ENCODE measurements at regions not wholly inside any gene's neighbourhood (a gene's known extent, or its start where the extent isn't known, plus 50 kb on each side); places are given as distances from the start of the nearest gene placed in this dataset.
"Not testable (repeated sequence)": the region's sequence is repeated elsewhere in the genome, so short reads cannot be mapped to it uniquely, and the experiment has no call there.

GRCh38 chr1:217039926-217040325 lies 316.7 kb upstream of the ESRRG start:
- DNase-seq (ENCODE audit: low read depth) = no peak

DNA sequence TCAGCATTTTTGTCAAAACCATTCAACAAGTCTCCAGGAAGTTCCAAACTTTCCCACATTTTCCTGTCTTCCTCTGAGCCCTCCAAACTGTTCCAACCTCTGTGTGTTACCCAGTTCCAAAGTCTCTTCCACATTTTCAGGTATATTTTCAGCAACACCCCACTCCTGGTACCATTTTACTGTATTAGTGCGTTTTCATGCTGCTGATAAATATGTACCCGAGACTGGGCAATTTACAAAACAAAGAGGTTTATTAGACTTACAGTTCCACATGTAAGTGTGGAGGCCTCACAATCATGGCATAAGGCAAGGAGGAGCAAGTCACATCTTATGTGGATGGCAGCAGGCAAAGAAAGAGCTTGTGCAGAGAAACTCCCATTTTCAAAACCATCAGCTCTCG lies 315.9 kb upstream of the ESRRG start:
- DNase-seq (ENCODE audit: low read depth) = not testable (repeated sequence)

DNA sequence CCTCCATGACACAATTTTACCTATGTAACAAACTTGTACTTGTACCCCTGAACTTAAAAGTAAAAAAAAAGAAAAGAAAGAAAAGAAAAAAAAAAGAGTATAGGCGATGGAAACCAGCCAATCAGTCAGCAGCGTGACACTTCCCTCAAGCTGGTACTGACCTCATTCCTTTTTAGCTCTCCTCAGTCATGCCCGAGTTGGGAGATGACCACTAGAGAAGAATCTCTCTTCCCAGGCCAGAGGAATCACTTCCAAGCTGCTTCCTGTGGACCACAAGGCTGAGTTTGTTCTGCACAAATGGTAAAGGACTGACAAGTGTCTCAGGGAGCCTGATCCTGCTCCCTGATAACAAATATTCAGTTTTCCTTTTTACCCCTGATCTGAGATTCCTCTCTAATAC lies 313.5 kb upstream of the ESRRG start:
- no peak for DNase-seq (ENCODE audit: low read depth)

GRCh38 chr1:217032715-217033367 lies 309.6 kb upstream of the ESRRG start:
- no peak for DNase-seq (ENCODE audit: low read depth)

DNA sequence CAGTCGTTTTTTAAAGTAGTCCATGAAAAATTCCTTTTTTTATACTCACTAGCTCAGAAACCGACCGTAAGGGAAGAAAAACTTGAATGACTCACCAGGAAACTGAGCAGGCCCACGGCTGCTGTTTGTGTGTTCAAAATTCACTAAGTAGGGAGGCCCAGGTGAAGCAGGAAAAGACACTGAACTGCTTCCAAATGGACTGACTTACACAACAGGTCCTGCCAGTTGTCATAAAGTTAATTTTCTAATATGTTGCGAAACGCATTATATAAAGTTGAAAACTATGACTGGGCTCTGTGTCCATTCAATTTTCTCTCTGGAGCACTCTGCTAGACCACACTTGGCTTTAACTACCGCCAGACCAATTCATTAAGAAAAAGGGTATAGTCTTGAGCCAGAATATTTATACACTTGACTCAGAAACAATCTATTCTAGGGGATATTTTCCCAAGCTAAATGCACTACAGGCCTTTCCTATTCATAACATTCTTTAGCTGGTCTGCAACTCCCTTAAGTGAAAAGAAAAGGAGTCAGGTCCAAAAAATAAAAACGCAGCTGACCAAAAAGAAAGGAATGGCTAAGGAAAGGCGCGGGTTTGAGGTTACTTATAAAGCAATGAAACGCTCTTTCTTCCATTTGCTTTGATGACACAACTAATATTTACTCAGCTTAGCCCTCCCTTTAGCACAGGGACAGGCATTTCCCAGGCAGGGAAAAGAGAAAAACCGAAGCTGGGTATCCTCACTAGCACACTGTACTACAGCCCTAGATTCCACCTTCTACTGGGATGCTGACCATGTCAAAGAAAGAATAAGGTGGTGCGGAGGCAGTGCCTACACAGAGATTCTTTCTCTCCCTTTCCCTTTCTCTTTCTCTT lies 306.3 kb upstream of the ESRRG start:
- DNase-seq (ENCODE audit: low read depth) = peak; percentile 67

DNA sequence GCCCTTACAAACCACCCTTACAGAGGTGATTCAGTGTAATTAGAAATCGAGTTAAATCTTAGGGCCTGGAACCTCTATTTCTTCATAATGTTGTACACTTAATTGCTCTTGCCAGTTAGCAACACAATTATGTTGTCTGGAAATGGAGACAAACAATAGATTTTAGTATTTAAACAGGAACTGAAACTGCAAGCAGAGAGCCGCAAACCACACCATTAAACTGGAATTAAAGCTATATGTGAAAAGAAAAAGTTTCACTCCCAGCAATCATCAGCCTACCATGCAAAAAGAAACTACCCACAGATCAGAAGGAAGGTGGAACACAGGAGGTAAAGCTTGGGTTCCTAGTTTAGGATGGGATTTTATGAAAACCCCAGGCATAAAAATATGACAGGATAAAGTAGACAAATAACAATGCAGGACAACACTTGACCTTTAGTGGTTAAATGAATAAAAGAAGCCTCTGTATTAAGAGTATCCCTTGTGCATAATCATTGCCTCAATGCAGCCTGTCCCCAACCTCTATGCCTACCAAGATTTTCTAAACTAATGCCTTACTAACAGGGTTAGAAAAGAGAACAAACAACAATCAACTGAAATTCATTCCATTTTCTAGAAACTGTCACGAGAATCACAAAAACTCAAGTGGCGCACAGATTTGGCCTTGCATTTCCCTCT lies 304.3 kb upstream of the ESRRG start:
- no peak for DNase-seq (ENCODE audit: low read depth)

GRCh38 chr1:217026531-217026930 lies 303.3 kb upstream of the ESRRG start:
- DNase-seq (ENCODE audit: low read depth) = no peak

- no peak for DNase-seq (ENCODE audit: low read depth)
Observed at GRCh38 chr1:217025381-217025780, 302.2 kb upstream of the ESRRG start.

- no peak for DNase-seq (ENCODE audit: low read depth)
Observed at GRCh38 chr1:217024911-217025310, 301.7 kb upstream of the ESRRG start.

GRCh38 chr1:217021956-217022355 lies 298.7 kb upstream of the ESRRG start:
- no peak for DNase-seq (ENCODE audit: low read depth)

- DNase-seq (ENCODE audit: low read depth) = no peak
Observed at GRCh38 chr1:217021400-217021799, 298.2 kb upstream of the ESRRG start.

- DNase-seq (ENCODE audit: low read depth) = no peak
Observed at GRCh38 chr1:217019475-217019874, 296.2 kb upstream of the ESRRG start.

- no peak for DNase-seq (ENCODE audit: low read depth)
Observed at GRCh38 chr1:217018648-217019047, 295.4 kb upstream of the ESRRG start.

DNA sequence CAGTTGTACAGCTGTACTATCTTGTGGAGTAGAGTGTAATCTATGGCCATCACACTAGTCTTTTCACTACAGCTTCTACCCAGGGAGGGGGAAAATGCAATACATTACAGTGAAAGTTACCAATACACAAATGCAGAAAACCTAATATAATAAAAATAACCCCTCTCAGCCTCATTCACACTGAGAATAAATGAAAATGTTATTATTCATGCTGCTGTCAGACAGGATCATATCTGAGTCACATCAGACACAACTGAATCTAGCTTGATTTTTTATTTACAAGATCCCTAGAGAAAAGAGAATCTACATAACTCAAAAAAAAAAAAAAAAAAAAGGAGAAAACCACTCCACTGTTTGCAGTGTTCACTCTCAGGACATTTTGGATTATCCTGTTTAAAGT lies 293.9 kb upstream of the ESRRG start:
- DNase-seq (ENCODE audit: low read depth) = no peak

GRCh38 chr1:217014066-217014465 lies 290.8 kb upstream of the ESRRG start:
- DNase-seq (ENCODE audit: low read depth) = no peak

DNA sequence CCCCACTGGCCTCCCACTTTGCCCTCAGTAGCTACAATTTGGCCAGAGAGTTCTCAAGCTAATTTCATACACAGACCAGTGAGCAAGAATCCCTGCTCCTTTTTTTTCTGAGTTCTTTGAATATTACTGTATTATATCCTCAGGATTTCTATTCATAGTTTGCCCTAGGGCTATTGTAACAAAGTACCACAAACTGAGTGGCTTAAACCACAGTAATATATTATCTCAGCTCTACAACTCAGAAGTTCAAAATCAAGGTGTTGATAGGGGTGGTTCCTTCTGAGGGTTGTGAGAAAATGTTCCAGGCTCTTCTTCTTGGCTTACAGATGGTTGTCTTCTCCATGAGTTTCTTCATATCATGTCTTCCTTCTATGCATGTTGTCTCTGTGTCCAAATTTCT lies 289.4 kb upstream of the ESRRG start:
- no peak for DNase-seq (ENCODE audit: low read depth)

DNA sequence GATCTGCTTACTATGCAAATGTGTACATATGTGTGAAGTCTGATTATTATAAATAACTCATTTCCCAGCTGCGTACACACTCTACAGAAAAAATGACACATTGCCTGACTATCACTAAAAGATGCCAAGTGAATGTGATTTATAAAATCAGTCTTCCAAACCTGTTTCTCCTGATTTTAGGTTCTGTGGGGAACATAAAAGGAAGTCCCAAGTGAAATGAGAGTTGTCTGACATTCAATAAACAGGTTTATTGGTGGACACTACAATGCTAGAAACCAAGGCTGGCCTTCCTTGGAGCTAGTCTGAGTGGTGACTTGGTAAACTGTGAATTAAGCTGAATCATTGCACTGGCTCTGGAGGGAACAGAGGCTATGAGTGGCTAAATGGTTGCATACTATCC lies 287.9 kb upstream of the ESRRG start:
- no peak for DNase-seq (ENCODE audit: low read depth)

DNA sequence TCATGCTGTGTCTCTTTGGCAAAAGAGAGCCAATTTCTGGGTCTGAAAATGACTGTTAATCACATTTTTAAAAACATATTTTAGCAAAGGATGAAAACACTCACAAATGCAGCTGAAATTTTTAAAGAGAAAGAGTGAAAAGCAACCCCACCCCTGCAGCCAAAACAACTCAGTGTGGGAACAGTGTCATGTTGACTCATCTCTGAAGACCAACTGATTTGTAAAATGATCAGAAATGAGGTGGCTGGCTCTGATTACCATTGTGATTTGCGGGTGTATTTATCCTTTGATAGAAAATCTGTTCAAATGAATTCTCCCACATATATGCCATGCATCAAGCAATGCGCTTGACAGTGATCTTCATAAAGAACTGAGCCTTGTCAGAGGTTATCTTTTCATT lies 287.0 kb upstream of the ESRRG start:
- no peak for DNase-seq (ENCODE audit: low read depth)

DNA sequence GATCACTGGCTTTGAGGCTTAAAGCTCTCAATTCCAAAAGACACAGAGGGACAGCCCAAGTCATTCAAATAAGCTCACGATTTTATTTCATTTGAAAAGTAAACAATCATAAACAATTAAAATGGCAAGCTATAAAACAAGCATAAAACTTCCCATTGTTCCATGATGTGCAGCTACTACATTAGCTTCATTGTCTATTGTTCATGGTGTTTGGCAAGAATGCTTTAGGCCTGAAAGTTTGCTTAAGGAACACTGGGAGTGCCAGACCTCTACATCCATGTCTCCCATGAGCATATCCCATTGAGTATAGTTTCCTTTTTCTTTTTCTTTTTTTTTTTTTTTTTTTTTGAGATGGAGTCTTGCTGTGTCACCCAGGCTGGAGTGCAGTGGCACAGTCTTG lies 286.1 kb upstream of the ESRRG start:
- DNase-seq (ENCODE audit: low read depth) = no peak

GRCh38 chr1:217004776-217005436 lies 281.7 kb upstream of the ESRRG start:
- no peak for DNase-seq (ENCODE audit: low read depth)

DNA sequence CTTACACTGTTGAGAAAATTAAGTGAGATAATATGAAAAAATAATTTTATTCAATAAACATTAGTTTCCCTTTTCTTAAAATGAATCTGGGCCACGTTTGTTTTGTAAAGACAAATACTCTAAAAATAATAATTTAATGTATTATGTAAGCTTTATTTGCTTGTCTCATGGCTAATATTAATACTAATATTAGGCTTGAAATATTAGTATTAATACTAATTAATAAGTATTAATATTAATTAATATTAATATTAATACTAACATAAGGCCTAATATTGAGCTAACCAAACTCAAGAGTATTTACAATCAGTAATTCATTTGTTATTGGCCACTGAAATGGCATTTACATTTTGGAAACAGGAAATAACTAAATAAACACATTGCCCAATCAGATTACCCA lies 280.1 kb upstream of the ESRRG start:
- no peak for DNase-seq (ENCODE audit: low read depth)

- DNase-seq (ENCODE audit: low read depth) = no peak
Observed at GRCh38 chr1:216997831-216998230, 274.6 kb upstream of the ESRRG start.

DNA sequence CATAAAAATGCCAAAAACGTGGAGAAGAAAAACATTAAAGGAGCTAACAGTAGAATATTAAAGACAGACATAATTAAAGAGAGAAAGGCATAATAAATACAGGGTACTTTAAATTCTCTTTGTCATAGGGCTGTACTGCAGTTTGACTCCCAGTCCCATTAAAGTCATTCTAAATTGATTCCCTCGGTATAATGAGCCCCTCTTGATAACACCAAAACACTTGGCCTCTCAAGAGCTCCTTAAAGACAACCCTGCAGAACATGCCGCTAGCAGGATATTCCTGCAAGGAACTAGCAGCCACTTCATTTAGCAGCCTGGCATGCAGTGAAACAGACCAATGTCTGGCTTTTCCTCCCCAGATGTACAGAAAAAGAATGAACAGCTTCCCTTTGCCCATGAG lies 273.8 kb upstream of the ESRRG start:
- DNase-seq (ENCODE audit: low read depth) = no peak
